Testis (tissue), 2 donors: ENCODE measurements at regions not wholly inside any gene's neighbourhood (a gene's known extent, or its start where the extent isn't known, plus 50 kb on each side); places are given as distances from the start of the nearest gene placed in this dataset.
"Not testable (repeated sequence)": the region's sequence is repeated elsewhere in the genome, so short reads cannot be mapped to it uniquely, and the experiment has no call there.

Experiments
- DNase-seq: peaks from one replicate; pipeline ENCODE4 v3.0.0-alpha.2; 2019
- H3K27ac ChIP-seq, 2 donors: fragments of 200-600 bp; sonication (generic); one replicate each; pipeline ENCODE4 v1.5.1; 2019
- H3K27me3 ChIP-seq: fragments of 200-600 bp; sonication (generic); one replicate; pipeline ENCODE4 v1.5.1; 2019
- H3K36me3 ChIP-seq: fragments of 200-600 bp; sonication (generic); one replicate; pipeline ENCODE4 v1.5.1; 2017; ENCODE audit warnings: low read depth; ENCODE audit errors: missing control alignments
- H3K4me1 ChIP-seq: fragments of 200-600 bp; sonication (generic); one replicate; pipeline ENCODE4 v1.5.1; 2019
- H3K4me3 ChIP-seq, 2 donors: fragments of 200-600 bp; sonication (generic); one replicate each; pipeline ENCODE4 v1.5.1; 2017 to 2019
- H3K9me3 ChIP-seq: fragments of 200-600 bp; sonication (generic); one replicate; pipeline ENCODE4 v1.5.1; 2017
- CTCF ChIP-seq, 3 experiments: fragments of 450-650 bp in 2 of 3; fragments of 200-600 bp in 1 of 3; sonication (generic) in 1 of 3; IDR thresholded peaks; one replicate each; pipeline ENCODE4 v1.5.1; 2016 to 2019; ENCODE audit warnings: antibody characterized with exemption in 3 of 3, mild to moderate bottlenecking in 2 of 3, moderate library complexity in 1 of 3
- POLR2A ChIP-seq: fragments of 450-650 bp; IDR thresholded peaks from one replicate; pipeline ENCODE4 v1.6.1; 2017; ENCODE audit warnings: antibody characterized with exemption, mild to moderate bottlenecking, moderate library complexity
- WGBS, 2 donors: methylation state at CpG; one replicate each; pipeline ENCODE4 v1.1.5; 2018; 5-methylcytosine and 5-hydroxymethylcytosine counted together
- intact Hi-C: fragments of 100-400 bp; cut with DNase I; formaldehyde crosslinking; loops from one replicate; pipeline ENCODE4 v1.15.1; 2023; ENCODE audit warnings: low total_unique reads

GRCh38 chr16:27600381-27600780 lies 50.4 kb downstream of the KATNIP start:
- TF ChIP-seq CTCF (IDR thresholded peaks at IDR 0.05) (no peak), POLR2A (no peak)
- Histone ChIP-seq H3K27me3 (no peaks in the 10 kb centered on the region), H3K4me1 (no peaks in the 10 kb centered on the region), H3K36me3 (no peaks in the 10 kb centered on the region), H3K4me3 (no peak overlapping the region), H3K27ac (no peak overlapping the region), H3K9me3 (no peaks in the 10 kb centered on the region)
- 88% methylated on average over 6 of the region's 6 CpGs for WGBS, 2 donors
- DNase-seq: no peak
- intact Hi-C loops: no loop called here

GRCh38 chr16:27602103-27602502 lies 52.2 kb downstream of the KATNIP start:
- no peak overlapping the region for H3K27ac ChIP-seq
- WGBS, 2 donors: 88 to 91% methylated on average over 4 of the region's 4 CpGs

GRCh38 chr16:27605500-27606106 lies 55.7 kb downstream of the KATNIP start:
- intact Hi-C loops, H3K36me3 ChIP-seq, H3K27me3 ChIP-seq, H3K4me1 ChIP-seq, H3K27ac ChIP-seq, H3K4me3 ChIP-seq, H3K9me3 ChIP-seq: not testable (repeated sequence)
- WGBS, 2 donors: 76 to 78% methylated on average over 12 of the region's 12 CpGs
- peak; percentile 36 to 72 (median 59) for TF ChIP-seq CTCF (IDR thresholded peaks at IDR 0.05)
- peak; percentile 26 for DNase-seq

More at GRCh38 chr16:27602103-27602502, 52.2 kb downstream of the KATNIP start:
- Histone ChIP-seq H3K4me1 (no peaks in the 10 kb centered on the region), H3K27me3 (no peaks in the 10 kb centered on the region), H3K9me3 (no peaks in the 10 kb centered on the region), H3K36me3 (no peaks in the 10 kb centered on the region), H3K4me3 (no peak overlapping the region)
- TF ChIP-seq CTCF (IDR thresholded peaks at IDR 0.05) (no peak), POLR2A (no peak)
- DNase-seq: no peak
- intact Hi-C loops: no loop called here

- intact Hi-C loops: no loop called here
- no peak for DNase-seq
- WGBS, 2 donors: 92 to 94% methylated on average over 5 of the region's 5 CpGs
These were observed 61.4 kb downstream of the KATNIP start for GRCh38 chr16:27611340-27611739.

More at GRCh38 chr16:27611340-27611739, 61.4 kb downstream of the KATNIP start:
- H3K27ac ChIP-seq: no peak overlapping the region
- H3K9me3 ChIP-seq: no peaks in the 10 kb centered on the region
- no peaks in the 10 kb centered on the region for H3K36me3 ChIP-seq
- TF ChIP-seq CTCF (IDR thresholded peaks at IDR 0.05) (no peak), POLR2A (no peak)
- no peaks in the 10 kb centered on the region for H3K4me1 ChIP-seq
- no peaks in the 10 kb centered on the region for H3K27me3 ChIP-seq
- no peak overlapping the region for H3K4me3 ChIP-seq
